Endothelial cell of umbilical vein (primary cell): ENCODE measurements at regions not wholly inside any gene's neighbourhood (a gene's known extent, or its start where the extent isn't known, plus 50 kb on each side); places are given as distances from the start of the nearest gene placed in this dataset.

Experiments used
- CTCF ChIP-seq, 2 donors: IDR thresholded peaks; 1 replicate in 1 of 2; 2 replicates in 1 of 2; pipeline ENCODE4 v1.5.1; 2011; ENCODE audit warnings: low read length in 2 of 2, mild to moderate bottlenecking in 2 of 2, moderate library complexity in 2 of 2, control low read depth in 1 of 2, inconsistent platforms in 1 of 2, low read depth in 1 of 2; ENCODE audit not compliant: insufficient read depth in 1 of 2; ENCODE audit errors: extremely low read depth in 1 of 2
- POLR2A ChIP-seq: IDR thresholded peaks from 2 replicates; pipeline ENCODE4 v1.6.1; 2012; ENCODE audit warnings: low read depth, mild to moderate bottlenecking, control low read depth, low read length
- POLR2AphosphoS5 ChIP-seq: IDR thresholded peaks from 2 replicates; pipeline ENCODE4 v1.6.1; 2012; ENCODE audit warnings: low read depth, mild to moderate bottlenecking, control low read depth, low read length, moderate library complexity; ENCODE audit not compliant: insufficient read depth

- TF ChIP-seq CTCF (IDR thresholded peaks at IDR 0.05; ENCODE audit: extremely low read depth in 1 of 2, insufficient read depth in 1 of 2, low read depth in 1 of 2, low read length in 2 of 2) (no peak), POLR2AphosphoS5 (no peak), POLR2A (no peak)
Measured at GRCh38 chr16:8120001-8120400, 470.3 kb downstream of the TMEM114 start.
